Lower lobe of right lung (tissue), 2 donors: ENCODE measurements at regions not wholly inside any gene's neighbourhood (a gene's known extent, or its start where the extent isn't known, plus 50 kb on each side); places are given as distances from the start of the nearest gene placed in this dataset.

Experiments used
- ATAC-seq, 2 donors: fragments of 200-7000 bp; cut with Tn5 transposase; one replicate each; pipeline ENCODE4 v1.9.1; 2020 to 2022; ENCODE audit warnings: mild to moderate bottlenecking in 2 of 2, moderate library complexity in 2 of 2
- DNase-seq: peaks from one replicate; pipeline ENCODE4 v3.0.0-alpha.2; 2020
- H3K27ac ChIP-seq: fragments of 200-600 bp; one replicate; pipeline ENCODE4 v1.8.0; 2022
- H3K27me3 ChIP-seq: fragments of 200-600 bp; one replicate; pipeline ENCODE4 v1.8.0; 2022; ENCODE audit warnings: low read depth
- H3K36me3 ChIP-seq: fragments of 200-600 bp; one replicate; pipeline ENCODE4 v1.8.0; 2022; ENCODE audit warnings: mild to moderate bottlenecking
- H3K4me1 ChIP-seq: fragments of 200-600 bp; one replicate; pipeline ENCODE4 v1.8.0; 2022
- H3K4me3 ChIP-seq: fragments of 200-600 bp; one replicate; pipeline ENCODE4 v1.8.0; 2022; ENCODE audit warnings: mild to moderate bottlenecking
- H3K9me3 ChIP-seq: fragments of 200-600 bp; one replicate; pipeline ENCODE4 v1.8.0; 2022
- CTCF ChIP-seq: fragments of 200-600 bp; IDR thresholded peaks from one replicate; pipeline ENCODE4 v1.8.0; 2022; ENCODE audit warnings: antibody characterized with exemption, mild to moderate bottlenecking
- intact Hi-C: fragments of 100-400 bp; cut with DNase I; formaldehyde crosslinking; loops from one replicate; pipeline ENCODE4 v1.11.0; 2022
- donor health status: DM: no; HTN: yes; CAD: no; lungs with severe emphysema.

GRCh38 chr13:109485136-109485794 lies 301.1 kb downstream of the IRS2 start:
- H3K36me3 ChIP-seq: no peaks in the 10 kb centered on the region
- no peaks in the 10 kb centered on the region for H3K27me3 ChIP-seq
- no peak overlapping the region for H3K27ac ChIP-seq
- H3K9me3 ChIP-seq: no peaks in the 10 kb centered on the region
- DNase-seq (no peak), ATAC-seq (no peak)
- intact Hi-C loops: no loop called here
- H3K4me3 ChIP-seq: no peak overlapping the region
- TF ChIP-seq CTCF: no peak
- no peaks in the 10 kb centered on the region for H3K4me1 ChIP-seq

- no peak for TF ChIP-seq CTCF
- Histone ChIP-seq H3K4me3 (no peak overlapping the region), H3K4me1 (no peaks in the 10 kb centered on the region), H3K27ac (no peak overlapping the region), H3K27me3 (no peaks in the 10 kb centered on the region), H3K9me3 (no peaks in the 10 kb centered on the region), H3K36me3 (no peaks in the 10 kb centered on the region)
- DNase-seq (no peak), ATAC-seq (no peak)
- intact Hi-C loops: no loop called here
These were observed 303.1 kb downstream of the IRS2 start for GRCh38 chr13:109483284-109483683.

- no peak for ATAC-seq
- H3K27ac ChIP-seq: no peak overlapping the region
- DNase-seq: no peak
- intact Hi-C loops: no loop called here
- H3K27me3 ChIP-seq: no peaks in the 10 kb centered on the region
- no peak overlapping the region for H3K4me3 ChIP-seq
- H3K4me1 ChIP-seq: no peaks in the 10 kb centered on the region
- no peak for TF ChIP-seq CTCF
- no peaks in the 10 kb centered on the region for H3K9me3 ChIP-seq
- no peaks in the 10 kb centered on the region for H3K36me3 ChIP-seq
These were observed 305.3 kb downstream of the IRS2 start for GRCh38 chr13:109481040-109481439.

- Histone ChIP-seq H3K4me1 (no peaks in the 10 kb centered on the region), H3K27me3 (no peaks in the 10 kb centered on the region), H3K4me3 (no peak overlapping the region), H3K36me3 (no peaks in the 10 kb centered on the region), H3K9me3 (no peaks in the 10 kb centered on the region), H3K27ac (no peak overlapping the region)
- no peak for DNase-seq
- intact Hi-C loops: no loop called here
- ATAC-seq: peak; percentile 33 to 38
- no peak for TF ChIP-seq CTCF
These were observed 306.1 kb downstream of the IRS2 start for GRCh38 chr13:109480011-109480955.

GRCh38 chr13:109479534-109479933 lies 306.8 kb downstream of the IRS2 start:
- no peak for ATAC-seq
- H3K9me3 ChIP-seq: no peaks in the 10 kb centered on the region
- no peak for DNase-seq
- H3K27ac ChIP-seq: no peak overlapping the region
- H3K4me3 ChIP-seq: no peak overlapping the region
- no peaks in the 10 kb centered on the region for H3K27me3 ChIP-seq
- no peak for TF ChIP-seq CTCF
- intact Hi-C loops: no loop called here
- no peaks in the 10 kb centered on the region for H3K36me3 ChIP-seq
- H3K4me1 ChIP-seq: no peaks in the 10 kb centered on the region
